ENCODE measurements at regions not wholly inside any gene's neighbourhood (a gene's known extent, or its start where the extent isn't known, plus 50 kb on each side); places are given as distances from the start of the nearest gene placed in this dataset.
"Not testable (repeated sequence)": the region's sequence is repeated elsewhere in the genome, so short reads cannot be mapped to it uniquely, and the experiment has no call there.

- TF ChIP-seq CTCF (IDR thresholded peaks at IDR 0.05); POLR2A (IDR thresholded peaks at IDR 0.05); POLR2AphosphoS5 (IDR thresholded peaks at IDR 0.05); EP300 (IDR thresholded peaks at IDR 0.05; ENCODE audit: low read depth): not testable (repeated sequence)
Observed at GRCh38 chr4:138435733-138436132, 193.6 kb upstream of the SLC7A11 start.
